Liver (tissue), 8 donors: ENCODE measurements at regions not wholly inside any gene's neighbourhood (a gene's known extent, or its start where the extent isn't known, plus 50 kb on each side); places are given as distances from the start of the nearest gene placed in this dataset.

Experiments
- DNase-seq: peaks from one replicate; pipeline ENCODE4 v3.0.0-alpha.2; 2017; ENCODE audit warnings: low spot score
- H3K27ac ChIP-seq, 2 donors: one replicate each; pipeline ENCODE4 v1.7.0; 2013; ENCODE audit warnings: inconsistent platforms in 2 of 2, low read length in 2 of 2, control low read depth in 1 of 2, low read depth in 1 of 2, mild to moderate bottlenecking in 1 of 2
- H3K27me3 ChIP-seq, 4 donors: one replicate each; pipeline versions ENCODE4 v1.6.1 to v1.7.0; 2013; ENCODE audit warnings: low read length in 3 of 4, inconsistent platforms in 1 of 4, mild to moderate bottlenecking in 1 of 4, moderate library complexity in 1 of 4; ENCODE audit not compliant: control insufficient read depth in 4 of 4, insufficient read depth in 4 of 4
- H3K36me3 ChIP-seq, 4 donors: one replicate each; pipeline versions ENCODE4 v1.6.1 to v1.7.0; 2013; ENCODE audit warnings: low read length in 3 of 4, mild to moderate bottlenecking in 3 of 4, low read depth in 1 of 4, moderate library complexity in 1 of 4; ENCODE audit not compliant: control insufficient read depth in 4 of 4, insufficient read depth in 3 of 4
- H3K4me1 ChIP-seq, 4 donors: one replicate each; pipeline versions ENCODE4 v1.6.1 to v1.7.0; 2013; ENCODE audit warnings: low read length in 3 of 4, mild to moderate bottlenecking in 3 of 4, moderate library complexity in 1 of 4; ENCODE audit not compliant: control insufficient read depth in 4 of 4, insufficient read depth in 4 of 4
- H3K4me3 ChIP-seq, 3 donors: one replicate each; pipeline versions ENCODE4 v1.6.1 to v1.7.0; 2013; ENCODE audit warnings: low read length in 3 of 3, control low read depth in 1 of 3, low read depth in 1 of 3, mild to moderate bottlenecking in 1 of 3
- H3K9ac ChIP-seq, 2 donors: one replicate each; pipeline ENCODE4 v1.7.0; 2013; ENCODE audit warnings: low read length in 2 of 2, mild to moderate bottlenecking in 2 of 2, moderate library complexity in 2 of 2, control low read depth in 1 of 2, low read depth in 1 of 2
- H3K9me3 ChIP-seq, 4 donors: one replicate each; pipeline versions ENCODE4 v1.6.1 to v1.7.0; 2013; ENCODE audit warnings: low read length in 3 of 4; ENCODE audit not compliant: control insufficient read depth in 4 of 4
- EGR1 ChIP-seq, 2 donors: IDR thresholded peaks; 2 replicates each; pipeline ENCODE4 v1.6.1; 2016 to 2018; ENCODE audit warnings: antibody characterized with exemption in 2 of 2, low read depth in 2 of 2
- FOXA1 ChIP-seq: IDR thresholded peaks from 2 replicates; pipeline ENCODE4 v1.6.1; 2016; ENCODE audit warnings: antibody characterized with exemption
- GABPA ChIP-seq, 2 donors: IDR thresholded peaks in 1 of 2; conservative IDR thresholded peaks in 1 of 2; 2 replicates each; pipeline ENCODE4 v1.6.1; 2016; ENCODE audit warnings: antibody characterized with exemption in 2 of 2, mild to moderate bottlenecking in 1 of 2, moderate library complexity in 1 of 2
- HNF4A ChIP-seq, 2 donors: conservative IDR thresholded peaks; 2 replicates each; pipeline ENCODE4 v1.6.1; 2016; ENCODE audit warnings: antibody characterized with exemption in 2 of 2, mild to moderate bottlenecking in 2 of 2
- HNF4G ChIP-seq: IDR thresholded peaks from 2 replicates; pipeline ENCODE4 v1.6.1; 2016; ENCODE audit warnings: antibody characterized with exemption
- NR2F2 ChIP-seq: IDR thresholded peaks from 2 replicates; pipeline ENCODE4 v1.6.1; 2016; ENCODE audit warnings: antibody characterized with exemption
- RAD21 ChIP-seq, 2 donors: IDR thresholded peaks; 2 replicates each; pipeline ENCODE4 v1.6.1; 2016; ENCODE audit warnings: antibody characterized with exemption in 2 of 2, mild to moderate bottlenecking in 2 of 2
- RXRA ChIP-seq, 2 donors: IDR thresholded peaks; 2 replicates each; pipeline ENCODE4 v1.6.1; 2017 to 2018; ENCODE audit warnings: antibody characterized with exemption in 2 of 2, mild to moderate bottlenecking in 1 of 2
- SP1 ChIP-seq: IDR thresholded peaks from 2 replicates; pipeline ENCODE4 v1.6.1; 2018; ENCODE audit warnings: antibody characterized with exemption, mild to moderate bottlenecking
- TAF1 ChIP-seq: conservative IDR thresholded peaks from 2 replicates; pipeline ENCODE4 v1.6.1; 2016; ENCODE audit warnings: antibody characterized with exemption, mild to moderate bottlenecking
- YY1 ChIP-seq: IDR thresholded peaks from 2 replicates; pipeline ENCODE4 v1.6.1; 2016; ENCODE audit warnings: antibody characterized with exemption, mild to moderate bottlenecking
- WGBS: extraction: QIAGEN DNeasy Blood & Tissue Kit; methylation state at CpG from one replicate; pipeline ENCODE4 v1.1.7; 2013; 5-methylcytosine and 5-hydroxymethylcytosine counted together
- TF ChIP-seq, protein P1 (sequence below): IDR thresholded peaks from 2 replicates; pipeline ENCODE4 v1.6.1; 2016; ENCODE audit warnings: antibody characterized with exemption
- TF ChIP-seq, protein P2 (sequence below): fragments of 150-350 bp; IDR thresholded peaks from 2 replicates; pipeline ENCODE4 v1.5.1; 2017; ENCODE audit warnings: improper control_type of control experiment, low read depth, low read length; ENCODE audit not compliant: missing input control
- TF ChIP-seq, protein P3 (sequence below): IDR thresholded peaks from 2 replicates; pipeline ENCODE4 v1.6.1; 2016; ENCODE audit warnings: antibody characterized with exemption
- TF ChIP-seq, protein P4 (sequence below): IDR thresholded peaks from 2 replicates; pipeline ENCODE4 v1.6.1; 2016; ENCODE audit warnings: antibody characterized with exemption, mild to moderate bottlenecking
- TF ChIP-seq, protein P5 (sequence below): IDR thresholded peaks from 2 replicates; pipeline ENCODE4 v1.6.1; 2016; ENCODE audit warnings: antibody characterized with exemption
- donor health status: healthy.
- donor health status: healthy.
- donor health status: healthy.
- donor health status: healthy.
- donor health status: healthy.

DNA sequence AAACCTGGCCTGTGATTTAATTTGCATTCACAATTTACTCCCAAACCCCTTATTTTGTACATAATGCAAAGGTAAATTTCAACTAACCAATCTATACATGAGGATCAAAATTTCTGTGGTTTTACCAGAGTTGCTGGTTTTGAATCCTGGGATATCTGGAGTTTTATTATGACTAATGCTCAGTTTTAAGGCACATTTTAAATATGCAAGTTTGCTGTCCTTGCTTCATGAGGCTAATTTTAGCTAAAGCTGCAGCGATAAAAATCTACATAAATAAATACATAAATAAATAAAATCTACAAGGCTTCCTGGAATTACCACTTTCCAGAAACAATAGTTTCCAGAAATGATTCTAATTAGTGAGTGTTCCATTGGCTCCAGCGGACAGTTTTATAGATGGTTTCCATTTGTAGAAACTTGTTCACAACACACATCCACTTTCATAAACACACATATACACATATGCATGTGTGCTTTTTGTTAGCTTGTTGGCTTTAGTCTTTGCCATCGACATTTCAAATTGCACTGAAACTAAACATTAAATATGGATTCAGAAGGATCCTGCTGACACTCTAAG is 339.5 kb upstream of the NRP1 start:
- Histone ChIP-seq H3K9me3 (no peaks in the 10 kb centered on the region), H3K36me3 (no peaks in the 10 kb centered on the region), H3K4me3 (no peak overlapping the region), H3K9ac (no peak overlapping the region), H3K27ac (no peak overlapping the region), H3K27me3 (no peaks in the 10 kb centered on the region), H3K4me1 (no peaks in the 10 kb centered on the region)
- TF ChIP-seq RXRA (IDR thresholded peaks at IDR 0.05) (no peak), EGR1 (IDR thresholded peaks at IDR 0.05; ENCODE audit: low read depth in 2 of 2) (no peak)
- WGBS, result 96% methylated on average over 3 of the region's 3 CpGs
- DNase-seq, result no peak

DNA sequence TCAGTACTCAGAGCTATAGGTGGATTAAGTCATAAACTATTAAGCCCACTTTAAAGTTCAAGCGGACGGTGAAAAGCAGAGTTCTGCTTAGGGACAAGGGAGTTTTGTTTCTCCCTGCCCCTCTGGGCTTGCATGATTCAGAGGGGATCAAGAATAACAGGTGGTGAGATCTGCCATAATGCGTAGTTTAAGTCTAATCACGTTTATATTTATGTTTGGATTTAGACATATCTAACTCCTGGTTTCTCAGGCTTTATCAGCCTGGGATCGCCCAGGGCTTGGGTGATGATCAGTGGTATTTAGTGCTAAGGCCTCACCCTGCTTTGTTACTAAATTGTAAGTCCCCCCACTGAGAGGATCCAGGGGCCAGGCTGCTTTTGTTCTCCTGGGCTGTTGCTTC is 335.4 kb upstream of the NRP1 start:
- no peaks in the 10 kb centered on the region for H3K4me1 ChIP-seq
- TF ChIP-seq FOXA1, result no peak
- no peak for TF ChIP-seq YY1
- no peak for TF ChIP-seq HNF4G
- TF ChIP-seq, protein P1, sequence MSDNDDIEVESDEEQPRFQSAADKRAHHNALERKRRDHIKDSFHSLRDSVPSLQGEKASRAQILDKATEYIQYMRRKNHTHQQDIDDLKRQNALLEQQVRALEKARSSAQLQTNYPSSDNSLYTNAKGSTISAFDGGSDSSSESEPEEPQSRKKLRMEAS, result no peak
- TF ChIP-seq, protein P2, sequence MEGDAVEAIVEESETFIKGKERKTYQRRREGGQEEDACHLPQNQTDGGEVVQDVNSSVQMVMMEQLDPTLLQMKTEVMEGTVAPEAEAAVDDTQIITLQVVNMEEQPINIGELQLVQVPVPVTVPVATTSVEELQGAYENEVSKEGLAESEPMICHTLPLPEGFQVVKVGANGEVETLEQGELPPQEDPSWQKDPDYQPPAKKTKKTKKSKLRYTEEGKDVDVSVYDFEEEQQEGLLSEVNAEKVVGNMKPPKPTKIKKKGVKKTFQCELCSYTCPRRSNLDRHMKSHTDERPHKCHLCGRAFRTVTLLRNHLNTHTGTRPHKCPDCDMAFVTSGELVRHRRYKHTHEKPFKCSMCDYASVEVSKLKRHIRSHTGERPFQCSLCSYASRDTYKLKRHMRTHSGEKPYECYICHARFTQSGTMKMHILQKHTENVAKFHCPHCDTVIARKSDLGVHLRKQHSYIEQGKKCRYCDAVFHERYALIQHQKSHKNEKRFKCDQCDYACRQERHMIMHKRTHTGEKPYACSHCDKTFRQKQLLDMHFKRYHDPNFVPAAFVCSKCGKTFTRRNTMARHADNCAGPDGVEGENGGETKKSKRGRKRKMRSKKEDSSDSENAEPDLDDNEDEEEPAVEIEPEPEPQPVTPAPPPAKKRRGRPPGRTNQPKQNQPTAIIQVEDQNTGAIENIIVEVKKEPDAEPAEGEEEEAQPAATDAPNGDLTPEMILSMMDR, result no peak
- TF ChIP-seq, protein P3, sequence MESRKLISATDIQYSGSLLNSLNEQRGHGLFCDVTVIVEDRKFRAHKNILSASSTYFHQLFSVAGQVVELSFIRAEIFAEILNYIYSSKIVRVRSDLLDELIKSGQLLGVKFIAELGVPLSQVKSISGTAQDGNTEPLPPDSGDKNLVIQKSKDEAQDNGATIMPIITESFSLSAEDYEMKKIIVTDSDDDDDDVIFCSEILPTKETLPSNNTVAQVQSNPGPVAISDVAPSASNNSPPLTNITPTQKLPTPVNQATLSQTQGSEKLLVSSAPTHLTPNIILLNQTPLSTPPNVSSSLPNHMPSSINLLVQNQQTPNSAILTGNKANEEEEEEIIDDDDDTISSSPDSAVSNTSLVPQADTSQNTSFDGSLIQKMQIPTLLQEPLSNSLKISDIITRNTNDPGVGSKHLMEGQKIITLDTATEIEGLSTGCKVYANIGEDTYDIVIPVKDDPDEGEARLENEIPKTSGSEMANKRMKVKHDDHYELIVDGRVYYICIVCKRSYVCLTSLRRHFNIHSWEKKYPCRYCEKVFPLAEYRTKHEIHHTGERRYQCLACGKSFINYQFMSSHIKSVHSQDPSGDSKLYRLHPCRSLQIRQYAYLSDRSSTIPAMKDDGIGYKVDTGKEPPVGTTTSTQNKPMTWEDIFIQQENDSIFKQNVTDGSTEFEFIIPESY, result no peak
- no peak for TF ChIP-seq HNF4A (conservative IDR thresholded peaks at IDR 0.05)
- TF ChIP-seq RAD21 (IDR thresholded peaks at IDR 0.05), result no peak
- no peak for TF ChIP-seq RXRA (IDR thresholded peaks at IDR 0.05)
- no peak for TF ChIP-seq GABPA (IDR thresholded peaks at IDR 0.05 in 1 of 2, conservative IDR thresholded peaks at IDR 0.05 in 1 of 2)
- TF ChIP-seq NR2F2, result no peak
- TF ChIP-seq, protein P4, sequence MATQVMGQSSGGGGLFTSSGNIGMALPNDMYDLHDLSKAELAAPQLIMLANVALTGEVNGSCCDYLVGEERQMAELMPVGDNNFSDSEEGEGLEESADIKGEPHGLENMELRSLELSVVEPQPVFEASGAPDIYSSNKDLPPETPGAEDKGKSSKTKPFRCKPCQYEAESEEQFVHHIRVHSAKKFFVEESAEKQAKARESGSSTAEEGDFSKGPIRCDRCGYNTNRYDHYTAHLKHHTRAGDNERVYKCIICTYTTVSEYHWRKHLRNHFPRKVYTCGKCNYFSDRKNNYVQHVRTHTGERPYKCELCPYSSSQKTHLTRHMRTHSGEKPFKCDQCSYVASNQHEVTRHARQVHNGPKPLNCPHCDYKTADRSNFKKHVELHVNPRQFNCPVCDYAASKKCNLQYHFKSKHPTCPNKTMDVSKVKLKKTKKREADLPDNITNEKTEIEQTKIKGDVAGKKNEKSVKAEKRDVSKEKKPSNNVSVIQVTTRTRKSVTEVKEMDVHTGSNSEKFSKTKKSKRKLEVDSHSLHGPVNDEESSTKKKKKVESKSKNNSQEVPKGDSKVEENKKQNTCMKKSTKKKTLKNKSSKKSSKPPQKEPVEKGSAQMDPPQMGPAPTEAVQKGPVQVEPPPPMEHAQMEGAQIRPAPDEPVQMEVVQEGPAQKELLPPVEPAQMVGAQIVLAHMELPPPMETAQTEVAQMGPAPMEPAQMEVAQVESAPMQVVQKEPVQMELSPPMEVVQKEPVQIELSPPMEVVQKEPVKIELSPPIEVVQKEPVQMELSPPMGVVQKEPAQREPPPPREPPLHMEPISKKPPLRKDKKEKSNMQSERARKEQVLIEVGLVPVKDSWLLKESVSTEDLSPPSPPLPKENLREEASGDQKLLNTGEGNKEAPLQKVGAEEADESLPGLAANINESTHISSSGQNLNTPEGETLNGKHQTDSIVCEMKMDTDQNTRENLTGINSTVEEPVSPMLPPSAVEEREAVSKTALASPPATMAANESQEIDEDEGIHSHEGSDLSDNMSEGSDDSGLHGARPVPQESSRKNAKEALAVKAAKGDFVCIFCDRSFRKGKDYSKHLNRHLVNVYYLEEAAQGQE, result no peak
- TF ChIP-seq TAF1, result no peak
- no peak for TF ChIP-seq SP1
- TF ChIP-seq, protein P5, sequence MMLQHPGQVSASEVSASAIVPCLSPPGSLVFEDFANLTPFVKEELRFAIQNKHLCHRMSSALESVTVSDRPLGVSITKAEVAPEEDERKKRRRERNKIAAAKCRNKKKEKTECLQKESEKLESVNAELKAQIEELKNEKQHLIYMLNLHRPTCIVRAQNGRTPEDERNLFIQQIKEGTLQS, result no peak
- 94% methylated on average over 5 of the region's 5 CpGs for WGBS
- H3K27me3 ChIP-seq, result no peaks in the 10 kb centered on the region
- H3K4me3 ChIP-seq, result no peak overlapping the region
- H3K27ac ChIP-seq, result no peak overlapping the region
- H3K9ac ChIP-seq, result no peak overlapping the region
- H3K36me3 ChIP-seq, result no peaks in the 10 kb centered on the region
- DNase-seq, result no peak
- H3K9me3 ChIP-seq, result no peaks in the 10 kb centered on the region
